ENCODE measurements at regions not wholly inside any gene's neighbourhood (a gene's known extent, or its start where the extent isn't known, plus 50 kb on each side); places are given as distances from the start of the nearest gene placed in this dataset.

GRCh38 chr5:39560726-39561125, 135.9 kb upstream of the DAB2 start:
- Histone ChIP-seq H3K4me3 (ENCODE audit: low read length in 3 of 3) (no peak overlapping the region), H3K36me3 (ENCODE audit: control insufficient read depth in 2 of 3, insufficient read depth in 3 of 3, low read length in 3 of 3) (no peaks in the 10 kb centered on the region), H3K27me3 (ENCODE audit: control insufficient read depth, insufficient read depth, low read length) (no peaks in the 10 kb centered on the region), H3K27ac (ENCODE audit: low read depth in 2 of 2, low read length in 2 of 2) (no peak overlapping the region), H3K4me1 (ENCODE audit: control insufficient read depth in 2 of 3, insufficient read depth in 2 of 3, low read depth in 1 of 3, low read length in 3 of 3) (no peaks in the 10 kb centered on the region), H3K9ac (ENCODE audit: low read length in 3 of 3) (no peak overlapping the region), H3K9me3 (ENCODE audit: control insufficient read depth in 2 of 3, insufficient read depth in 1 of 3, low read length in 3 of 3) (no peaks in the 10 kb centered on the region)
- TF ChIP-seq, protein P1, sequence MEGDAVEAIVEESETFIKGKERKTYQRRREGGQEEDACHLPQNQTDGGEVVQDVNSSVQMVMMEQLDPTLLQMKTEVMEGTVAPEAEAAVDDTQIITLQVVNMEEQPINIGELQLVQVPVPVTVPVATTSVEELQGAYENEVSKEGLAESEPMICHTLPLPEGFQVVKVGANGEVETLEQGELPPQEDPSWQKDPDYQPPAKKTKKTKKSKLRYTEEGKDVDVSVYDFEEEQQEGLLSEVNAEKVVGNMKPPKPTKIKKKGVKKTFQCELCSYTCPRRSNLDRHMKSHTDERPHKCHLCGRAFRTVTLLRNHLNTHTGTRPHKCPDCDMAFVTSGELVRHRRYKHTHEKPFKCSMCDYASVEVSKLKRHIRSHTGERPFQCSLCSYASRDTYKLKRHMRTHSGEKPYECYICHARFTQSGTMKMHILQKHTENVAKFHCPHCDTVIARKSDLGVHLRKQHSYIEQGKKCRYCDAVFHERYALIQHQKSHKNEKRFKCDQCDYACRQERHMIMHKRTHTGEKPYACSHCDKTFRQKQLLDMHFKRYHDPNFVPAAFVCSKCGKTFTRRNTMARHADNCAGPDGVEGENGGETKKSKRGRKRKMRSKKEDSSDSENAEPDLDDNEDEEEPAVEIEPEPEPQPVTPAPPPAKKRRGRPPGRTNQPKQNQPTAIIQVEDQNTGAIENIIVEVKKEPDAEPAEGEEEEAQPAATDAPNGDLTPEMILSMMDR (IDR thresholded peaks at IDR 0.05; ENCODE audit: borderline replicate concordance, extremely low read depth, insufficient read depth) = no peak
- DNase-seq (no peak), FAIRE-seq (no peak)
- intact Hi-C loops (cut with DNase I) = no loop called here

GRCh38 chr5:39559923-39560322, 135.1 kb upstream of the DAB2 start:
- TF ChIP-seq, protein P1 (IDR thresholded peaks at IDR 0.05; ENCODE audit: borderline replicate concordance, extremely low read depth, insufficient read depth) = no peak
- Histone ChIP-seq H3K36me3 (ENCODE audit: control insufficient read depth in 2 of 3, insufficient read depth in 3 of 3, low read length in 3 of 3) (no peaks in the 10 kb centered on the region), H3K4me1 (ENCODE audit: control insufficient read depth in 2 of 3, insufficient read depth in 2 of 3, low read depth in 1 of 3, low read length in 3 of 3) (no peaks in the 10 kb centered on the region), H3K27ac (ENCODE audit: low read depth in 2 of 2, low read length in 2 of 2) (no peak overlapping the region), H3K27me3 (ENCODE audit: control insufficient read depth, insufficient read depth, low read length) (no peaks in the 10 kb centered on the region), H3K9me3 (ENCODE audit: control insufficient read depth in 2 of 3, insufficient read depth in 1 of 3, low read length in 3 of 3) (no peaks in the 10 kb centered on the region), H3K4me3 (ENCODE audit: low read length in 3 of 3) (no peak overlapping the region), H3K9ac (ENCODE audit: low read length in 3 of 3) (no peak overlapping the region)
- DNase-seq (no peak), FAIRE-seq (no peak)
- intact Hi-C loops (cut with DNase I) = no loop called here

DNA sequence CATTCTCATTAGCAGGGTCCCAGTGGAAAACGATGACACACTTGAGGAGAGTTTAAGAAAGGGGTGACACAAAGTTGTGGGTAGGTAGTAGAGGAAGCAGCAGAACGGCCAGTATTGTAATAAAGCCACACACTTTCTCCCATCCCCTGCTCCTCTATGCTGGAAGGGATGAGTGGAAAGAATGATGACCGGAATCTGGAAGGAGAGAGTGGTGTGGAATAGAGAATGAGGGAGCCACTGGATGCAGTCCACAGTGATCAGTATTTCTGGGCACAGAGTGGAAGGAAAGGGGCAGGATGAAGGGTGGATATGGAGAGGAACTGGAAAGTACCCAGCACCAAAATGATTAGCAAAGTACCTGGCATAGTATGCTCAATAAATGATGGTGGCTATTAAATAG, 133.8 kb upstream of the DAB2 start:
- no peaks in the 10 kb centered on the region for H3K9me3 ChIP-seq (ENCODE audit: control insufficient read depth in 2 of 3, insufficient read depth in 1 of 3, low read length in 3 of 3)
- no peak overlapping the region for H3K9ac ChIP-seq (ENCODE audit: low read length in 3 of 3)
- H3K27me3 ChIP-seq (ENCODE audit: control insufficient read depth, insufficient read depth, low read length) = no peaks in the 10 kb centered on the region
- FAIRE-seq (no peak), DNase-seq (no peak)
- H3K4me3 ChIP-seq (ENCODE audit: low read length in 3 of 3) = no peak overlapping the region
- TF ChIP-seq, protein P1 (IDR thresholded peaks at IDR 0.05; ENCODE audit: borderline replicate concordance, extremely low read depth, insufficient read depth) = no peak
- intact Hi-C loops (cut with DNase I) = no loop called here
- H3K4me1 ChIP-seq (ENCODE audit: control insufficient read depth in 2 of 3, insufficient read depth in 2 of 3, low read depth in 1 of 3, low read length in 3 of 3) = no peaks in the 10 kb centered on the region
- H3K27ac ChIP-seq (ENCODE audit: low read depth in 2 of 2, low read length in 2 of 2) = no peak overlapping the region
- H3K36me3 ChIP-seq (ENCODE audit: control insufficient read depth in 2 of 3, insufficient read depth in 3 of 3, low read length in 3 of 3) = no peaks in the 10 kb centered on the region

GRCh38 chr5:39555788-39556187, 131.0 kb upstream of the DAB2 start:
- no peak for DNase-seq
- H3K4me1 ChIP-seq (ENCODE audit: control insufficient read depth in 2 of 3, insufficient read depth in 2 of 3, low read depth in 1 of 3, low read length in 3 of 3) = no peaks in the 10 kb centered on the region
- TF ChIP-seq, protein P1 (IDR thresholded peaks at IDR 0.05; ENCODE audit: borderline replicate concordance, extremely low read depth, insufficient read depth) = no peak
- no peaks in the 10 kb centered on the region for H3K27me3 ChIP-seq (ENCODE audit: control insufficient read depth, insufficient read depth, low read length)
- H3K9ac ChIP-seq (ENCODE audit: low read length in 3 of 3) = no peak overlapping the region
- FAIRE-seq = no peak
- H3K27ac ChIP-seq (ENCODE audit: low read depth in 2 of 2, low read length in 2 of 2) = no peak overlapping the region
- H3K9me3 ChIP-seq (ENCODE audit: control insufficient read depth in 2 of 3, insufficient read depth in 1 of 3, low read length in 3 of 3) = no peaks in the 10 kb centered on the region
- H3K4me3 ChIP-seq (ENCODE audit: low read length in 3 of 3) = no peak overlapping the region
- intact Hi-C loops (cut with DNase I) = no loop called here
- no peaks in the 10 kb centered on the region for H3K36me3 ChIP-seq (ENCODE audit: control insufficient read depth in 2 of 3, insufficient read depth in 3 of 3, low read length in 3 of 3)
